Muscle of arm (tissue), 1 donor: ENCODE measurements at regions not wholly inside any gene's neighbourhood (a gene's known extent, or its start where the extent isn't known, plus 50 kb on each side); places are given as distances from the start of the nearest gene placed in this dataset.
"Not testable (repeated sequence)": the region's sequence is repeated elsewhere in the genome, so short reads cannot be mapped to it uniquely, and the experiment has no call there.

ENCODE experiments used
- DNase-seq: peaks from one replicate; pipeline ENCODE4 v3.0.0-alpha.2; 2013

- no peak for DNase-seq
These were observed 113.9 kb upstream of the IMMP2L start for GRCh38 chr7:111676167-111676566.

GRCh38 chr7:111672901-111673300, 110.6 kb upstream of the IMMP2L start:
- DNase-seq = no peak

DNA sequence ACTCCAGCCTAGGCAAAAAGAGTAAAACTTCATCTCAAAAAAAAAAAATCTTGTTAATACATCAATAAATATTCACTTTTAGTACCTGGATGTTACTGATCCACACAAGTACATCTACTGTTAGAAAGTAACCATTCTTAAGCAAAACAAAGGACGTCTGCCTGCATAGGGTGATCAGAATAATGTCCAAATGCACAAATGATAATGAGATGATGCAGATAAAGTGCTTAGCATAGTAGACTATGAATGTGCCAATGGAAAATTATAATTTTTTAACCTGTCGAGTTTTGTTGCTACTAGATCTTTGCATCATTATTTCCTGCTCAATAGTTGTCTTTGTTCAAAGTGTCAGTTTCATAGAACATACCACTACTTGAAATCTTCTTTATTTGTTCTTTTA, 109.6 kb upstream of the IMMP2L start:
- no peak for DNase-seq

GRCh38 chr7:111668711-111669110, 106.4 kb upstream of the IMMP2L start:
- DNase-seq = no peak

DNA sequence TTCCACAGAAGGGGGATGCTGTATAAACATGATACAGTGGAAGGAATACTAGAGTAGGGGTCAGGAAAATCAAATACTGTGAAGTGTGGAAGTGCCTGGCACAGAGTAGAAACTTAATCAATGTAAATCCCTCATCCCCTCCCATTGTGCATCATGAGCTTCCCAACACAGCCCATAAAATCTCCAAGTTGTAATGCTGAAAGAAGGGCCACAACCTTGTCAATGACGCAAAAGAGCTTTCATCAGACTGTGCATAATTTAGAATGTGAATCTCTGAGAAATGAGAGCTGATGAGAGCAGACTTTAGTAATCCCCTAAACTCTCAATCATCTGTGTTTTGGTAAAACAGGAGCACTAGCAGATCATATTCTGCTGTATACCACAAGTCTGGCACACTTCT, 105.2 kb upstream of the IMMP2L start:
- DNase-seq = no peak

DNA sequence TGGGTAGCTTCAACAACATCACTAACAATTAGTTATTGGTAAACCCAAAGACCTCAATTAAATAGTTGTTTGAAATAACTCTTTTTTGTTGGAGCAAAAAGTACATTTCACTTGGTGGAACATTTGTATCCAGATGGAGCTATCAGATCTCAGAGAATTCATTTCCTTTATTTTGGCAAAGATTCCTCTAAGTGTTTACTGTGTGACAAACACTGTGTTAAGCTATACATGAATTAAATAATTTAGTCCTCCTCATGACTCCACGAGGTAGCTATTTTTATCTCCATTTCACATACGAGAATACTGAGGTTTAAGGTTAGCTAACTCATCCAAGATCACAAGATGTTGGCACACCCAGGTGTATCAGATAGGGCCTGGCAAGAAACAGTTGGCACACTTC, 104.0 kb upstream of the IMMP2L start:
- DNase-seq = no peak

- DNase-seq = no peak
These were observed 101.5 kb upstream of the IMMP2L start for GRCh38 chr7:111663771-111664170.

GRCh38 chr7:111662386-111662785, 100.1 kb upstream of the IMMP2L start:
- DNase-seq = no peak

- DNase-seq = no peak
These were observed 98.2 kb upstream of the IMMP2L start for GRCh38 chr7:111660478-111660877.

DNA sequence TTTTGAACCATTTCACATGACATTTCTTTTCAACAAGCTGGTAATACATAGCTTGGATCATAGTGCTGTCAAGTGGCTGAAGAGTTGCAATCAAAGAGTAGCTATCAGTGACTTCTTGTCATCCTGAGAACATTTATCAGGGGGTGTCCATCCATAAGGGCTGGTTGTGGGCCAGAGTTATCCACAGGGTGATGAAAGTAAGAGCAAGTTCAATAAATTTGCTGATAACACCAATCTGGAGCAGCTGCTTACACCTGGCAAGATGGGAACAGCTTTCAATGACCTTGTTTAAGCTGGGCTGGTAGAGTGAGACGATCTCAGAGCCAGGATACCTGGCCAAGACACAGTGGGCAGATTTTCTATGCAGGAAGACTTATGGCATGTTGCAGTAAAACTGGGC, 96.3 kb upstream of the IMMP2L start:
- DNase-seq = no peak

- no peak for DNase-seq
These were observed 94.7 kb upstream of the IMMP2L start for GRCh38 chr7:111657018-111657417.

DNA sequence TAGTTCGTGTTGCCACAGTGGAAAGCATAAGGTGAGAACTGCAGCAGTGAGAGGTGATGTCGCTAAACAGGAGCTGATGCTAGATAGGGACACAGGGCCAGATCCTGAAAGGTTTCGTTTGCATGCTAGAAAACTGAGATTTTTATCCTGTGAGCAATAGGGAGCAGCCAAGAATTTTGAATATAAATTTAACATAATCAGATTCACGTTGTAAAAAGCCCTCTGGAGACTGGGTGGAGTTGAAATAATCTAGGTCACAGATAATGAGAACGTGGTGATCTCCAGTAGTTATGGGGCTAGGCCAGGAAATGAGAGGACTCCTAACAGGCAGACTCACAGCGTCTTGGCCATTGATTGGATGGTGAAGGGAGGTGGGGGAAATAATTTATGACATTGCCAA, 92.1 kb upstream of the IMMP2L start:
- no peak for DNase-seq

DNA sequence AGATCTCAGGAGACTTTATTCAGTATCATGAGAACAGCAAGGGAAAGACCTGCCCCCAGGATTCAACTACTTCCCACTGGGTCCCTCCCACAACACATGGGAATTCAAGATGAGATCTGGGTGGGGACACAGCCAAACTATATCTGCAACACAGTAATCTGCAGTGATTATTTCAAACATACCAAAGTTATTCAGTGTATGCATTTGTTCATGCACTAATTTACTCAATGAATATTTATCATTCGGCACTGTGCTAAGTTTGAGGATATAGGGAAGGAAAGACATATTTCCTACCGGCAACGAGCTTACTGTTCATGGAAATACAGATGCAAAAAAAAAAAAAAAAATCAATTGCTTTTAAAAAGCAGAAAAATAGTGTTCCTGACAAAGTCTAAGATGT, 91.6 kb upstream of the IMMP2L start:
- no peak for DNase-seq

DNA sequence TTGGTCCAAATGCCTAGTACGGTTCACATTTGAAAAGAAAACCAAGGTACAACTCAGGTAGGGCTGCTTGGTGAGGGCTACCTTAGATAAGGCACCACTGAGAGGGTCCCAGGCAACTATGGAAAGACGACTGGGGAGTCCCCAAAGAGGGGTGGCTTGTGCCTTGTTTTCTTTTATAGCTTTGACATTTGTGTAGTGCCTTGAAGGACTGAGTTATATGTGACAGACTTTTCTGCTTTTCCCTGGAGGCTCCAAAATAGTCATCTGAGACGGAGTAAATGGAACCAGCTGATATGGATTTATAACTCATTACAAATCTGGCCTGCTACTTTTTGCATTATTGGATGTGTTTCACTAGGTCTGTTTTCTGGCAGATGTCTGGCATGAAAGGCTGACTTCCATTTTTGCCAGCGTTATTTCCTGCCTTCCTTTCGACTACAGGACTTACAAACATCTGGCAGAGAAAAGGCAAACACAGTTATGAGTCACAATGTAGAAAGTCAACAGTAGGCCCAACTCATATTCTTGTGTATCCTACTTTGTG, 88.2 kb upstream of the IMMP2L start:
- DNase-seq = peak; percentile 33

DNA sequence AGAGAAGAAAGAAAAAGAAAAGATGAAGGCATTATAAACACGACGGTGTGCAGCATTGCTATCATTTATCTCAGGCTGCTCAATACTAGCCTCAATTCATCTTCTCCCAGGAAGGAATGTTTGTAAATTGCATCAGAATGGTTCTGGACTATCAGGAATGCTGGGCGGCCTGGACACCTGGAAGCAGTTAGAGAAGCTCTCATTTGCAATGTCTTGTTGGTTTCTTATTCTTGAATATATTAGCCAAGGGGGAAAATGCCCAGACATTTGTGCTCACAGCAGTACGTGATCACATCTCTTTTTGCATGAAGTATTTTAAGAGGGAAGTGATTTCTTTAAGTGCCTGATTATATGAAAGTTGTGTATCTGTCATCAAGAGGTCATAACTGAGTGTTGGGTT, 85.6 kb upstream of the IMMP2L start:
- no peak for DNase-seq

- DNase-seq = not testable (repeated sequence)
These were observed 82.3 kb upstream of the IMMP2L start for GRCh38 chr7:111644595-111644994.

DNA sequence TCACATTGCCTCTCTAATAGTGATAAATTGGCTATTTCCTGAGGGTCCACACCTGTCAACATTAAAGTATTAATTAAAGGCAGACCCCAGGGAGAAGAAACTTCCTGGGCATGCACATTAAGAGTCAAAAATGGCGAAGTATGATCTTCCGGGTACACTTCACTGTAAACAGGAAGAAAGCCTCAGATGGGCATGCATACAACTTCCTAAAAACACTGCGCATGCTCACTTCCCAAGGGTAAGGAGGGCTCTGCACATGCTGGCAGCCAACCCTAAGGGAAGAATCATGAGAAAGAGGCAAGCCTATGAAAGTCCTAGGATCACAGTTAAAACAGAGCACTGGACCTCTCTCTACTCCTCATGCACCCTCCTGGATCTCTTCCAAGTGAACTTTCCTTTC, 80.1 kb upstream of the IMMP2L start:
- DNase-seq = no peak

GRCh38 chr7:111640416-111640815, 78.1 kb upstream of the IMMP2L start:
- no peak for DNase-seq

DNA sequence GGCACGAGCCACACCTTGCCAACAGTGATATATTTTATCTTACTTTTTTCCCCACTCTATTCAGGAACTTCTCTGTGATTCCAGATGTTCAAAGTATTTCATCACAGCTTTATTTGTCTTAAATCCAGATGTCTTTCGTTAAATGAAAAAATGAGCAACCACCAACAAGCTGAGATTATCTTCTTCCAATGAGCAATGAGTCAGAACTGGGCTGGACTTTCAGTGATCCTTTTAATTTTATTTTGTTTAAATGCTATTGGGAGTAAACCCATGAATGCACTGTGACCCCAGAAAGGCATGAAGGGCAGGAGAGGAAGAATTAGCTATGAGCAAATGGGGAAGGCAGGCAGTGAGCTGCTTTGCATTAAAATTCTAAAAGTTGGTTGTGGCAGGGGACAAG, 77.6 kb upstream of the IMMP2L start:
- DNase-seq = peak; percentile 54

DNA sequence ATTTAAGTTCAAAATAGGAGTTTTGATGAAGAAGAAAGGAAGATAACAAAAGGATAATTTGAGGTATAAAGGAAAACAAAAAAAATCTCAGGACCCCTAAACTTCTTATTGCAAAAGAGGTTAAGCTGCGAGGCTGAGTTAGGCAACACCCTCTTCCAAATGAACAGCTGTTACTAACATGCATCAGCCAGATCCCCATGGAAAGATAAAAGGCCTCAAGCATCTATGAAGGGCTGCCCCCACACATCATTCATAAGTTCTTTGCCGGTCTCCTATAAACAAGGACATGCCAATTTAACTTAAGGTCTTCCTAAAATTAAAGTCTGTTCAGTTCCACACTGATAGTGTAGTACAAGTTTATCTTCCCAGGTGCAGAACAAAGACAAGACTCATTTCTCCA, 75.8 kb upstream of the IMMP2L start:
- DNase-seq = no peak

DNA sequence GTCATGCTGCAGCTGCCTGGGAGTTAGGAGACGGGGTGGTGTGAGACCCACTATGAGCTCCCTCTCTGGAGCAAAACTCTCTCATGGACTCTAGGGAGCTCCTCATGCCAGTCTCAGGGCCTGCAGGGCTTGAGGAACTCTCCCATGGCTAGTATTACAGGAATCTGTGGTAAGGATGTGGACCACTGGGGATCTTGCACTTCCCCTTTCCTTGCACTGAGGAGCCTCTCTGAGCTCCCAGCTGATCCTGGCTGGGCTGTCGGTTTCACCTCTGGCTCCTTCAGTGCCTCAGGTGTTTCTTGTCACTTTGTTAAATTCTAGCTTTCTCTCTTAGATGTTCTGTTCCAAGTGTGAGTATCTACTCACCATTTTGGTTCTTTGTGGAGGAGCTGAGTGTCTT, 71.6 kb upstream of the IMMP2L start:
- DNase-seq = no peak

GRCh38 chr7:111630862-111631261, 68.6 kb upstream of the IMMP2L start:
- DNase-seq = no peak

- no peak for DNase-seq
These were observed 59.8 kb upstream of the IMMP2L start for GRCh38 chr7:111622084-111622483.
